ENCODE measurements at regions not wholly inside any gene's neighbourhood (a gene's known extent, or its start where the extent isn't known, plus 50 kb on each side); places are given as distances from the start of the nearest gene placed in this dataset.

DNA sequence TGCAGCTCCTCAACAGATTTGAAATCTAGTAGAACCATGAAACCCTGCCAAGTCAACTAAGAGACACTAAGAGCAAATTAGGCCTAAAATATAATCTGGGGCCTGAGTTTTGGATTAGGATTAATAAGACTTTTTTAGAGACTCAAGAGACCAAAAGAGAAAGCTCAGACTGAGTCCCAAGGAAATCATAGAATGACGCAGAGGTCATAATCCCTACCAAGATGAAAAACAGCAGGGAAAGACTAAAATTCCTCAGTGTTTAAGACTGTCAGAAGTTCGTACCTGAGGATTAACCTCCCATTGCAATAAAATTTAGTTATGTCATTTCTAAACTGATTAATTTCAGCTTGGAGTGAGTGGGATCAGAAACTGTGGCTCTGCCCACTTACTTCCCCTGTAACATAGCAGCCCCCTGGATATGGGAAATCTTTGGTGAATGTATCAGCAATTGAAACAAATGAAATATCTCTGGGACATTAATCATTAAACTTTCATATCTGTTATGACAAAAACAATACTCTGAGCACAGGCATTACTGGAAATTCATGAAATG is 200.3 kb downstream of the EDN1 start:
- TF ChIP-seq, protein P1, sequence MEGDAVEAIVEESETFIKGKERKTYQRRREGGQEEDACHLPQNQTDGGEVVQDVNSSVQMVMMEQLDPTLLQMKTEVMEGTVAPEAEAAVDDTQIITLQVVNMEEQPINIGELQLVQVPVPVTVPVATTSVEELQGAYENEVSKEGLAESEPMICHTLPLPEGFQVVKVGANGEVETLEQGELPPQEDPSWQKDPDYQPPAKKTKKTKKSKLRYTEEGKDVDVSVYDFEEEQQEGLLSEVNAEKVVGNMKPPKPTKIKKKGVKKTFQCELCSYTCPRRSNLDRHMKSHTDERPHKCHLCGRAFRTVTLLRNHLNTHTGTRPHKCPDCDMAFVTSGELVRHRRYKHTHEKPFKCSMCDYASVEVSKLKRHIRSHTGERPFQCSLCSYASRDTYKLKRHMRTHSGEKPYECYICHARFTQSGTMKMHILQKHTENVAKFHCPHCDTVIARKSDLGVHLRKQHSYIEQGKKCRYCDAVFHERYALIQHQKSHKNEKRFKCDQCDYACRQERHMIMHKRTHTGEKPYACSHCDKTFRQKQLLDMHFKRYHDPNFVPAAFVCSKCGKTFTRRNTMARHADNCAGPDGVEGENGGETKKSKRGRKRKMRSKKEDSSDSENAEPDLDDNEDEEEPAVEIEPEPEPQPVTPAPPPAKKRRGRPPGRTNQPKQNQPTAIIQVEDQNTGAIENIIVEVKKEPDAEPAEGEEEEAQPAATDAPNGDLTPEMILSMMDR (IDR thresholded peaks at IDR 0.05; ENCODE audit: low read depth, low read length) = no peak
- TF ChIP-seq EZH2phosphoT487 (IDR thresholded peaks at IDR 0.05; ENCODE audit: low read depth) = no peak
